ENCODE measurements at regions not wholly inside any gene's neighbourhood (a gene's known extent, or its start where the extent isn't known, plus 50 kb on each side); places are given as distances from the start of the nearest gene placed in this dataset.

DNA sequence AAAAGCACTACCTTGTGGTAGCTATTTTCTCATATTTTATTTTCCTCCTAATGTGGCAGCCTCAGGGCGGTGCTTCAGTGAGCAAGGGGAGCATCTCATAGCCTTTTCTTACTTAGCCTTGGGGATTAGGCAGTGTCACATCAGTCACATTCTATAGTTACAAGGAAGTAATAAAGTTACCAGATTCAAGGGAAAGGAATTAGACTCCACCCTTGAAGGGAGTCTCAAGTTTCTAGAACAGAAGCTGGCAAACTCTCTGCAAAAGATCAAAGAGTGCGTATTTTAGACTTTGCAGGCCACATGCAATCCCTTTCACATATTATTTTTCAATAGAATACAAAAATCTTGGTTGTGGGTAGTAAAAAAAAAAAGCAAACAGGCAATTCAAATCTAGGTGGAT lies 350.4 kb downstream of the AMY1C start:
- Histone ChIP-seq H2BK5ac (ENCODE audit: low read length) (no peak overlapping the region), H2BK12ac (ENCODE audit: low read length) (no peak overlapping the region), H4K91ac (ENCODE audit: low read depth, low read length, poor library complexity) (no peak overlapping the region), H2AK5ac (ENCODE audit: low read depth, low read length) (no peak overlapping the region), H3K9me3 (replicated peaks in 1 of 2; ENCODE audit: control insufficient read depth in 2 of 2, insufficient read depth in 1 of 2, low read depth in 1 of 2, low read length in 2 of 2) (no peaks in the 10 kb centered on the region), H2BK15ac (ENCODE audit: low read length) (no peak overlapping the region), H3K27ac (replicated peaks; ENCODE audit: low read length) (no peak overlapping the region), H3K4ac (ENCODE audit: low read length) (no peak overlapping the region), H2AFZ (ENCODE audit: low read length) (no peak overlapping the region), H3K4me2 (ENCODE audit: insufficient read depth, low read length, poor library complexity, severe bottlenecking) (no peak overlapping the region), H4K8ac (ENCODE audit: low read depth, low read length) (no peak overlapping the region), H3K36me3 (replicated peaks in 1 of 2; ENCODE audit: control insufficient read depth in 2 of 2, insufficient read depth in 2 of 2, low read length in 2 of 2) (no peaks in the 10 kb centered on the region), H3K9ac (ENCODE audit: low read depth, low read length, poor library complexity) (no peak overlapping the region), H3K18ac (ENCODE audit: low read length) (no peak overlapping the region), H3K4me3 (ENCODE audit: low read length in 2 of 2) (no peak overlapping the region), H3K14ac (ENCODE audit: low read length) (no peak overlapping the region), H3K27me3 (ENCODE audit: control insufficient read depth in 3 of 3, insufficient read depth in 3 of 3, low read depth in 1 of 3, low read length in 3 of 3) (no peaks in the 10 kb centered on the region), H3K4me1 (ENCODE audit: control insufficient read depth in 2 of 2, insufficient read depth in 1 of 2, low read depth in 1 of 2, low read length in 2 of 2) (no peaks in the 10 kb centered on the region), H3K23ac (ENCODE audit: low read depth, low read length, poor library complexity) (no peak overlapping the region), H3K79me1 (ENCODE audit: low read depth, low read length) (no peaks in the 10 kb centered on the region), H2BK120ac (ENCODE audit: low read depth, low read length) (no peak overlapping the region)
- no CpG with 5 or more reads among the region's 2 CpGs for WGBS, 2 donors (ENCODE audit: extremely low coverage in 2 of 2, insufficient read length in 2 of 2, insufficient replicate concordance in 1 of 2)
- no peak for DNase-seq (ENCODE audit: low spot score)

GRCh38 chr1:104105465-104105864 lies 355.8 kb downstream of the AMY1C start:
- no peaks in the 10 kb centered on the region for H3K4me1 ChIP-seq (ENCODE audit: control insufficient read depth in 2 of 2, insufficient read depth in 1 of 2, low read depth in 1 of 2, low read length in 2 of 2)
- H3K36me3 ChIP-seq (replicated peaks in 1 of 2; ENCODE audit: control insufficient read depth in 2 of 2, insufficient read depth in 2 of 2, low read length in 2 of 2) = no peaks in the 10 kb centered on the region
- H3K23ac ChIP-seq (ENCODE audit: low read depth, low read length, poor library complexity) = no peak overlapping the region
- H2AK5ac ChIP-seq (ENCODE audit: low read depth, low read length) = no peak overlapping the region
- DNase-seq (ENCODE audit: low spot score) = no peak
- H3K27ac ChIP-seq (replicated peaks; ENCODE audit: low read length) = no peak overlapping the region
- no peak overlapping the region for H3K4ac ChIP-seq (ENCODE audit: low read length)
- H2BK15ac ChIP-seq (ENCODE audit: low read length) = no peak overlapping the region
- no peak overlapping the region for H4K91ac ChIP-seq (ENCODE audit: low read depth, low read length, poor library complexity)
- peak overlapping the region; percentile 61 for H2AFZ ChIP-seq (ENCODE audit: low read length)
- no peak overlapping the region for H2BK12ac ChIP-seq (ENCODE audit: low read length)
- no peaks in the 10 kb centered on the region for H3K27me3 ChIP-seq (ENCODE audit: control insufficient read depth in 3 of 3, insufficient read depth in 3 of 3, low read depth in 1 of 3, low read length in 3 of 3)
- no peak overlapping the region for H3K14ac ChIP-seq (ENCODE audit: low read length)
- H4K8ac ChIP-seq (ENCODE audit: low read depth, low read length) = no peak overlapping the region
- no peak overlapping the region for H2BK5ac ChIP-seq (ENCODE audit: low read length)
- no CpG with 5 or more reads among the region's 5 CpGs for WGBS, 2 donors (ENCODE audit: extremely low coverage in 2 of 2, insufficient read length in 2 of 2, insufficient replicate concordance in 1 of 2)
- no peak overlapping the region for H3K18ac ChIP-seq (ENCODE audit: low read length)
- H3K4me3 ChIP-seq (ENCODE audit: low read length in 2 of 2) = no peak overlapping the region
- no peak overlapping the region for H2BK120ac ChIP-seq (ENCODE audit: low read depth, low read length)
- H3K79me1 ChIP-seq (ENCODE audit: low read depth, low read length) = no peaks in the 10 kb centered on the region
- no peaks in the 10 kb centered on the region for H3K9me3 ChIP-seq (replicated peaks in 1 of 2; ENCODE audit: control insufficient read depth in 2 of 2, insufficient read depth in 1 of 2, low read depth in 1 of 2, low read length in 2 of 2)
- no peak overlapping the region for H3K4me2 ChIP-seq (ENCODE audit: insufficient read depth, low read length, poor library complexity, severe bottlenecking)
- no peak overlapping the region for H3K9ac ChIP-seq (ENCODE audit: low read depth, low read length, poor library complexity)

GRCh38 chr1:104120525-104120924 lies 370.8 kb downstream of the AMY1C start:
- H4K91ac ChIP-seq (ENCODE audit: low read depth, low read length, poor library complexity) = no peak overlapping the region
- no peak overlapping the region for H3K18ac ChIP-seq (ENCODE audit: low read length)
- H2BK5ac ChIP-seq (ENCODE audit: low read length) = no peak overlapping the region
- no peaks in the 10 kb centered on the region for H3K36me3 ChIP-seq (replicated peaks in 1 of 2; ENCODE audit: control insufficient read depth in 2 of 2, insufficient read depth in 2 of 2, low read length in 2 of 2)
- no peak overlapping the region for H3K23ac ChIP-seq (ENCODE audit: low read depth, low read length, poor library complexity)
- no peak overlapping the region for H4K8ac ChIP-seq (ENCODE audit: low read depth, low read length)
- H3K14ac ChIP-seq (ENCODE audit: low read length) = no peak overlapping the region
- no peak overlapping the region for H3K4me2 ChIP-seq (ENCODE audit: insufficient read depth, low read length, poor library complexity, severe bottlenecking)
- no peak overlapping the region for H2BK120ac ChIP-seq (ENCODE audit: low read depth, low read length)
- H2BK12ac ChIP-seq (ENCODE audit: low read length) = no peak overlapping the region
- H3K79me1 ChIP-seq (ENCODE audit: low read depth, low read length) = no peaks in the 10 kb centered on the region
- no peak overlapping the region for H3K9ac ChIP-seq (ENCODE audit: low read depth, low read length, poor library complexity)
- no peak overlapping the region for H3K27ac ChIP-seq (replicated peaks; ENCODE audit: low read length)
- H3K4ac ChIP-seq (ENCODE audit: low read length) = no peak overlapping the region
- H3K4me1 ChIP-seq (ENCODE audit: control insufficient read depth in 2 of 2, insufficient read depth in 1 of 2, low read depth in 1 of 2, low read length in 2 of 2) = no peaks in the 10 kb centered on the region
- no peak overlapping the region for H2BK15ac ChIP-seq (ENCODE audit: low read length)
- no peak overlapping the region for H2AK5ac ChIP-seq (ENCODE audit: low read depth, low read length)
- H3K27me3 ChIP-seq (ENCODE audit: control insufficient read depth in 3 of 3, insufficient read depth in 3 of 3, low read depth in 1 of 3, low read length in 3 of 3) = no peaks in the 10 kb centered on the region
- H2AFZ ChIP-seq (ENCODE audit: low read length) = no peak overlapping the region
- no peak overlapping the region for H3K4me3 ChIP-seq (ENCODE audit: low read length in 2 of 2)
- DNase-seq (ENCODE audit: low spot score) = no peak
- no peaks in the 10 kb centered on the region for H3K9me3 ChIP-seq (replicated peaks in 1 of 2; ENCODE audit: control insufficient read depth in 2 of 2, insufficient read depth in 1 of 2, low read depth in 1 of 2, low read length in 2 of 2)

DNA sequence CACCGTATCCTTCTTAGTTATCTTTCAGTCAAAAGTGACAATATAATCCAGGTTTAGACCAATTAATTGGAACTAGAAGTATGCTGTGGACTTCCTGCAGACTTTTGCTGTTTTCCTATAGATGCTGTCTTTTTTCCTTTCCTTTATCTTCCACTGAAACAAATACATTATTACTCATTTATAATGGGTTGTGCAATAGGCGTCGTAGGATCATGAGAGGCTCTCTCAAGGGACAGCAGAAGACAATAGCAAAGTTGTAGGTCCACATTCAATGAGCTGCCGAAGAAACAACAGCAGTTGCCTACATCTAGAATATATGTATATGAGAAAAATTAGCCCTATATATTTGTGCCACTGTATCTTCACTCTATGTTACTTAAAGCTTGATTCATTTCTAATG lies 371.6 kb downstream of the AMY1C start:
- H4K91ac ChIP-seq (ENCODE audit: low read depth, low read length, poor library complexity) = no peak overlapping the region
- no peak overlapping the region for H2BK12ac ChIP-seq (ENCODE audit: low read length)
- no peak overlapping the region for H3K9ac ChIP-seq (ENCODE audit: low read depth, low read length, poor library complexity)
- H3K14ac ChIP-seq (ENCODE audit: low read length) = no peak overlapping the region
- no peaks in the 10 kb centered on the region for H3K36me3 ChIP-seq (replicated peaks in 1 of 2; ENCODE audit: control insufficient read depth in 2 of 2, insufficient read depth in 2 of 2, low read length in 2 of 2)
- no peak overlapping the region for H3K4ac ChIP-seq (ENCODE audit: low read length)
- H3K79me1 ChIP-seq (ENCODE audit: low read depth, low read length) = no peaks in the 10 kb centered on the region
- H2AFZ ChIP-seq (ENCODE audit: low read length) = no peak overlapping the region
- no peak overlapping the region for H2AK5ac ChIP-seq (ENCODE audit: low read depth, low read length)
- H3K9me3 ChIP-seq (replicated peaks in 1 of 2; ENCODE audit: control insufficient read depth in 2 of 2, insufficient read depth in 1 of 2, low read depth in 1 of 2, low read length in 2 of 2) = no peaks in the 10 kb centered on the region
- H3K23ac ChIP-seq (ENCODE audit: low read depth, low read length, poor library complexity) = no peak overlapping the region
- H3K27me3 ChIP-seq (ENCODE audit: control insufficient read depth in 3 of 3, insufficient read depth in 3 of 3, low read depth in 1 of 3, low read length in 3 of 3) = no peaks in the 10 kb centered on the region
- no peak overlapping the region for H2BK120ac ChIP-seq (ENCODE audit: low read depth, low read length)
- no peak overlapping the region for H3K4me3 ChIP-seq (ENCODE audit: low read length in 2 of 2)
- H3K27ac ChIP-seq (replicated peaks; ENCODE audit: low read length) = no peak overlapping the region
- no peaks in the 10 kb centered on the region for H3K4me1 ChIP-seq (ENCODE audit: control insufficient read depth in 2 of 2, insufficient read depth in 1 of 2, low read depth in 1 of 2, low read length in 2 of 2)
- DNase-seq (ENCODE audit: low spot score) = no peak
- no peak overlapping the region for H2BK5ac ChIP-seq (ENCODE audit: low read length)
- H4K8ac ChIP-seq (ENCODE audit: low read depth, low read length) = no peak overlapping the region
- H2BK15ac ChIP-seq (ENCODE audit: low read length) = no peak overlapping the region
- WGBS, 2 donors (ENCODE audit: extremely low coverage in 2 of 2, insufficient read length in 2 of 2, insufficient replicate concordance in 1 of 2) = no CpG with 5 or more reads among the region's 4 CpGs
- no peak overlapping the region for H3K18ac ChIP-seq (ENCODE audit: low read length)
- H3K4me2 ChIP-seq (ENCODE audit: insufficient read depth, low read length, poor library complexity, severe bottlenecking) = no peak overlapping the region
